Neural crest cell (in vitro differentiated cells): ENCODE measurements at regions not wholly inside any gene's neighbourhood (a gene's known extent, or its start where the extent isn't known, plus 50 kb on each side); places are given as distances from the start of the nearest gene placed in this dataset.
"Not testable (repeated sequence)": the region's sequence is repeated elsewhere in the genome, so short reads cannot be mapped to it uniquely, and the experiment has no call there.

Source experiments
- DNase-seq: peaks from one replicate; pipeline ENCODE4 v3.0.0; 2021; ENCODE audit warnings: low read depth, mixed read lengths, low spot score
- H3K27ac Mint-ChIP-seq: one replicate; pipeline ENCODE4 v1.8.0; 2021; ENCODE audit warnings: mild to moderate bottlenecking, mixed read lengths; ENCODE audit not compliant: unreplicated experiment
- H3K27me3 Mint-ChIP-seq: 2 replicates; pipeline ENCODE4 v1.8.0; 2021; ENCODE audit warnings: low read depth, mild to moderate bottlenecking, mixed read lengths
- H3K36me3 Mint-ChIP-seq: 2 replicates; pipeline ENCODE4 v1.8.0; 2021; ENCODE audit warnings: low read depth, mild to moderate bottlenecking, mixed read lengths
- H3K4me1 Mint-ChIP-seq: 2 replicates; pipeline ENCODE4 v1.8.0; 2021; ENCODE audit warnings: mixed read lengths
- H3K4me3 Mint-ChIP-seq: one replicate; pipeline ENCODE4 v1.8.0; 2021; ENCODE audit warnings: mild to moderate bottlenecking, mixed read lengths
- H3K9me3 Mint-ChIP-seq: 2 replicates; pipeline ENCODE4 v1.8.0; 2021; ENCODE audit warnings: mixed read lengths
- TF ChIP-seq, protein P1 (sequence below): fragments of 200-600 bp; sonication (generic); conservative IDR thresholded peaks from 2 replicates; pipeline ENCODE4 v1.5.0; 2021; ENCODE audit warnings: antibody characterized with exemption, mild to moderate bottlenecking

DNA sequence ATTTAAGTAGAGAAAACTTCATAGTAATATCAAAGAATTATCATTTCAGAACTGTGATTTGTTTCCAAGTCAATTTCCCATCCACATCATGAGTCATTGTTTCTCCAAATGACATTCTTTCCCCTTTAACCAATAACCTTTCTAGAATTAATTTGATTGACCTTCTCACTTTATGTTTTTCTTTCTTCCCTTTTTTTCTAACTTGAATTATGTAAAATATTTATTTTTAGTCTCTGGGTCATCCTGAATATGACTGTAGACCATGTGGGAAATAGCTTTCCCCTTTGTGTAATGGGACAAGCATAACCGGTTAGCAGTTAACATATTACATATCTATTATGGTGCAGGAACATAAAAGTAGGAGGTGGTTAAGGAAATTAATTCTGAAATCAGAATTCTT is 291.1 kb downstream of the GJA1 start:
- Mint-ChIP-seq H3K4me1 (no peaks in the 10 kb centered on the region), H3K27ac (no peak overlapping the region), H3K36me3 (peaks cover 2% of the 10 kb centered on the region), H3K27me3 (no peaks in the 10 kb centered on the region), H3K9me3 (peaks cover 5% of the 10 kb centered on the region), H3K4me3 (no peak overlapping the region)
- TF ChIP-seq, protein P1, sequence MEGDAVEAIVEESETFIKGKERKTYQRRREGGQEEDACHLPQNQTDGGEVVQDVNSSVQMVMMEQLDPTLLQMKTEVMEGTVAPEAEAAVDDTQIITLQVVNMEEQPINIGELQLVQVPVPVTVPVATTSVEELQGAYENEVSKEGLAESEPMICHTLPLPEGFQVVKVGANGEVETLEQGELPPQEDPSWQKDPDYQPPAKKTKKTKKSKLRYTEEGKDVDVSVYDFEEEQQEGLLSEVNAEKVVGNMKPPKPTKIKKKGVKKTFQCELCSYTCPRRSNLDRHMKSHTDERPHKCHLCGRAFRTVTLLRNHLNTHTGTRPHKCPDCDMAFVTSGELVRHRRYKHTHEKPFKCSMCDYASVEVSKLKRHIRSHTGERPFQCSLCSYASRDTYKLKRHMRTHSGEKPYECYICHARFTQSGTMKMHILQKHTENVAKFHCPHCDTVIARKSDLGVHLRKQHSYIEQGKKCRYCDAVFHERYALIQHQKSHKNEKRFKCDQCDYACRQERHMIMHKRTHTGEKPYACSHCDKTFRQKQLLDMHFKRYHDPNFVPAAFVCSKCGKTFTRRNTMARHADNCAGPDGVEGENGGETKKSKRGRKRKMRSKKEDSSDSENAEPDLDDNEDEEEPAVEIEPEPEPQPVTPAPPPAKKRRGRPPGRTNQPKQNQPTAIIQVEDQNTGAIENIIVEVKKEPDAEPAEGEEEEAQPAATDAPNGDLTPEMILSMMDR = no peak
- no peak for DNase-seq

DNA sequence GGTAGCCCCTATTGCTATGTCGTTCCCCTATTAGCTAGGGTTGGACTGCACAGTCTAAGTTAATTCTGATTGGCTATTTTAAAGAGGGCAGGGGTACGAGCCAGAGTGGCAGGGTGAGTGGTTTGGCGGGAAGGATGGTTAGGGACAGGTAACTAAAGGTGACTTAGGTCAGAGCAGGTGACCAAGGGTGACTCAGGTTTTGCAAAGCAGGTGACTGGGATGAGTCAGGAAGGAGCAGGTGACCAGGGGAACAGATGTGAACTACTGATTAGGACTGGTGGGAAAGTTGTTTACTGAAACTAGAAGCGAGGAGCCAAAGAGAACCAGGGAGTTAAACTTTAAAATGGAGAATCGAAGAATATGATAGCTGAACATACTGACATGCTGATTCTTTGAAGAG is 295.2 kb downstream of the GJA1 start:
- Mint-ChIP-seq H3K27me3 (no peaks in the 10 kb centered on the region), H3K27ac (no peak overlapping the region), H3K36me3 (peaks cover 2% of the 10 kb centered on the region), H3K4me1 (no peaks in the 10 kb centered on the region), H3K4me3 (no peak overlapping the region), H3K9me3 (peaks cover 7% of the 10 kb centered on the region)
- no peak for DNase-seq
- TF ChIP-seq, protein P1 = no peak

DNA sequence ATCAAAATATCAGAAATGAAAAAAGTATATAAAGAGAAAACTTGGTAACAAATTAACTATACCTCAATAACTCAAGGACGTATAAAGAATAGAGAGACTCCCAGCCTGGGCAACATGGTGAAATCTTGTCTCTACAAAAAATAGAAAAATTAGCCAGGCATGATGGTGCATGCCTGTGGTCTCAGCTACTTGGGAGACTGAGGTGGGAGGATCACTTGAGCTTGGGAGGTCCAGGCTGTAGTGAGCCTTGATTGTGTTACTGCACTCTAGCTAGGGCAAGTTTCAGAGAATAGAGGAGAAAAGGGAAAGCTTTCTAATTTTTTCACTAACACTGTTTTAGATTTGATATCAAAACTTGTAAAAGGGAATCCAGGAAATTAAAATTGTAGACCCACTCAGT is 295.9 kb downstream of the GJA1 start:
- Mint-ChIP-seq H3K27me3 (no peaks in the 10 kb centered on the region), H3K4me1 (no peaks in the 10 kb centered on the region), H3K9me3 (peaks cover 7% of the 10 kb centered on the region), H3K36me3 (peaks cover 2% of the 10 kb centered on the region), H3K27ac (no peak overlapping the region), H3K4me3 (no peak overlapping the region)
- DNase-seq = no peak
- TF ChIP-seq, protein P1 = no peak

DNA sequence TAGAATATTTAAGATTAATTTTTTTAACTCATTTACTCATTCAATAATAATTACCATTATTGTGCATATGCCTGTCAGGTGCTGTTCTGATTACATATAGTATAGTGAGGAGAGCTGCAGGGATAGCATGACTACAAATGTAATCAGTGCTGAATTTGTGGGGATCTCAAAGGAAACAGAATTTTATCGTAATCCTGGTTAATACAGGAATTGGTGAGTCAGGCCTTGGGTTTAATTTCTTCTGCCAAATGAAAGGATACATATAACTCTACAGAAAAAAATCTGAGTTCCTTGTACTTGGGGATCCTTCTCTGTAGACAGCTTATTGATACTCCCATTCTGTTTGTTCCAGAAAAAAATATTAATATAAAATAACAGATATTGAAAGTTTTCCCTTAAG is 297.2 kb downstream of the GJA1 start:
- Mint-ChIP-seq H3K27ac (no peak overlapping the region), H3K27me3 (no peaks in the 10 kb centered on the region), H3K4me1 (no peaks in the 10 kb centered on the region), H3K9me3 (peaks cover 7% of the 10 kb centered on the region), H3K36me3 (peaks cover 2% of the 10 kb centered on the region), H3K4me3 (no peak overlapping the region)
- no peak for DNase-seq
- TF ChIP-seq, protein P1 = no peak

DNA sequence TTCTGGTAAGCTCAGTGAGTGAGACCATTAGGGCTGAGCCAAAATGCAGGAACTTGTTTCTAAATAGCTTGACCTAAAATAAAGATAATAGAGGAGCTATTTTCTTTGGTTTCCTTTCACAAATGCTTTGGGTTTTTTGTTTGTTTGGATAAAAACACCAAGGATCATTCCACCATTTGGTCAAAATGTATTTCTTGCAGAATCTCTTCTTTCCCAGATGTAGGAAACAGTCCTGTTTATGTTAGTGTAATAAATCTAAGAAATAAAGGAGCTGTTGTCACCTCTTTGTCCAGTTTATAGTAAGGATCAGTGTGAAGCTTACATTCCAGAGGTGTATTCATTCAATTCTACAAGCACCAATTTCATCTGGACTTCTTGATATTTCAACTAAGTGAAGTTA is 297.8 kb downstream of the GJA1 start:
- Mint-ChIP-seq H3K27ac (no peak overlapping the region), H3K27me3 (no peaks in the 10 kb centered on the region), H3K4me1 (no peaks in the 10 kb centered on the region), H3K9me3 (peaks cover 7% of the 10 kb centered on the region), H3K36me3 (peaks cover 2% of the 10 kb centered on the region), H3K4me3 (no peak overlapping the region)
- TF ChIP-seq, protein P1 = no peak
- DNase-seq = no peak

DNA sequence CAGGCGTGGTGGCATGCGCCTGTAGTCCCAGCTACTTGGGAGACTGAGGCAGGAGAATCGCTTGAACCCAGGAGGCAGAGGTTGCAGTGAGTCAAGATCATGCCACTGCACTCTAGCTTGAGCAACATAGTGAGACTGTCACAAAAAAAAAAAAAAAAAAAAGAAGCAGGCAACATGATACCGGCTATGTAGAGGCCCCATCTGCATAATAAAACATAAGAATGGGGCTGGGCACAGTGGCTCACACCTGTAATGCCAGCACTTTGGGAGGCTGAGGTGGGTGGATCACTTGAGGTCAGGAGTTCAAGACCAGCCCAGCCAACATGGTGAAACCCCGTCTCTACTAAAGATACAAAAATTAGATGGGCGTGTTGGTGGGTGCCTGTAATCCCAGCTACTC is 304.7 kb downstream of the GJA1 start:
- not testable (repeated sequence) for H3K27me3 Mint-ChIP-seq

More for the DNA sequence above, 304.7 kb downstream of the GJA1 start:
- not testable (repeated sequence) for DNase-seq, H3K9me3 Mint-ChIP-seq, H3K36me3 Mint-ChIP-seq, H3K4me1 Mint-ChIP-seq, H3K27ac Mint-ChIP-seq, H3K4me3 Mint-ChIP-seq
